Activated T-helper 2 cell treated with anti-CD3 and anti-CD28 coated beads, Interferon-gamma antibody, Interleukin-2, Interleukin-4, amounts not matched to agents 10 μg/mL and 5 μg/mL and 100 μg/mL, durations not matched to agents 14 hours and 24 hours and 36 hours (primary cell): ENCODE measurements at regions not wholly inside any gene's neighbourhood (a gene's known extent, or its start where the extent isn't known, plus 50 kb on each side); places are given as distances from the start of the nearest gene placed in this dataset.

ENCODE experiments used
- DNase-seq: peaks from one replicate; pipeline ENCODE4 v3.0.0; 2021; ENCODE audit warnings: low spot score
- H3K27ac Mint-ChIP-seq: one replicate; pipeline ENCODE4 v1.8.0; 2021; ENCODE audit warnings: mixed read lengths
- H3K27me3 Mint-ChIP-seq: one replicate; pipeline ENCODE4 v1.8.0; 2021; ENCODE audit warnings: low read depth, mixed read lengths
- H3K36me3 Mint-ChIP-seq: one replicate; pipeline ENCODE4 v1.8.0; 2021; ENCODE audit warnings: low read depth, mixed read lengths
- H3K4me1 Mint-ChIP-seq: one replicate; pipeline ENCODE4 v1.8.0; 2021; ENCODE audit warnings: low read depth, mixed read lengths
- H3K4me3 Mint-ChIP-seq: one replicate; pipeline ENCODE4 v1.8.0; 2021; ENCODE audit warnings: low read depth, mild to moderate bottlenecking, moderate library complexity, mixed read lengths
- H3K9me3 Mint-ChIP-seq: one replicate; pipeline ENCODE4 v1.8.0; 2021; ENCODE audit warnings: mixed read lengths
- intact Hi-C: fragments of 100-400 bp; cut with micrococcal nuclease; formaldehyde crosslinking; loops from one replicate; pipeline ENCODE4 v1.15.1; 2023

- no peaks in the 10 kb centered on the region for H3K4me1 Mint-ChIP-seq
Observed at GRCh38 chr5:57124014-57124413, 49.8 kb upstream of the GPBP1 start.

More at GRCh38 chr5:57124014-57124413, 49.8 kb upstream of the GPBP1 start:
- Mint-ChIP-seq H3K9me3 (no peaks in the 10 kb centered on the region), H3K27me3 (peaks cover 5% of the 10 kb centered on the region), H3K4me3 (no peak overlapping the region), H3K36me3 (no peaks in the 10 kb centered on the region), H3K27ac (no peak overlapping the region)
- intact Hi-C loops, result no loop called here
- no peak for DNase-seq
